A549 (cell line): ENCODE measurements at regions not wholly inside any gene's neighbourhood (a gene's known extent, or its start where the extent isn't known, plus 50 kb on each side); places are given as distances from the start of the nearest gene placed in this dataset.

ENCODE experiments used
- CHD2 ChIP-seq: fragments of 150-350 bp; IDR thresholded peaks from 2 replicates; pipeline ENCODE4 v1.6.1; 2014; ENCODE audit warnings: low read length; ENCODE audit not compliant: partially characterized antibody
- CTCF ChIP-seq: fragments of >200 bp; sonication (Bioruptor Twin); formaldehyde crosslinking; IDR thresholded peaks from 3 replicates; pipeline ENCODE4 v1.5.1; 2016
- EP300 ChIP-seq, 2 experiments: fragments of >200 bp; sonication (Bioruptor Twin); formaldehyde crosslinking; IDR thresholded peaks; 2 replicates in 1 of 2; 3 replicates in 1 of 2; pipeline ENCODE4 v1.6.1; 2016 to 2017
- NFE2L2 ChIP-seq: fragments of 150-350 bp; conservative IDR thresholded peaks from 2 replicates; pipeline ENCODE4 v1.6.1; 2014; ENCODE audit warnings: low read length
- POLR2A ChIP-seq: IDR thresholded peaks from 2 replicates; pipeline ENCODE4 v1.6.1; 2012; ENCODE audit warnings: mild to moderate bottlenecking, low read length
- TP53 ChIP-seq: fragments of 250-450 bp; sonication (Bioruptor Pico); IDR thresholded peaks from 2 replicates; pipeline ENCODE4 v1.5.0; 2021; ENCODE audit warnings: mild to moderate bottlenecking, moderate library complexity

- TF ChIP-seq CTCF: peak; percentile 47
- TF ChIP-seq EP300 (IDR thresholded peaks at IDR 0.05): no peak
- TF ChIP-seq CHD2: no peak
- no peak for TF ChIP-seq TP53
- TF ChIP-seq POLR2A: no peak
- TF ChIP-seq NFE2L2: no peak
These were observed 362.0 kb downstream of the ZNF248 start for GRCh38 chr10:37495415-37495814.
